ENCODE measurements at regions not wholly inside any gene's neighbourhood (a gene's known extent, or its start where the extent isn't known, plus 50 kb on each side); places are given as distances from the start of the nearest gene placed in this dataset.

DNA sequence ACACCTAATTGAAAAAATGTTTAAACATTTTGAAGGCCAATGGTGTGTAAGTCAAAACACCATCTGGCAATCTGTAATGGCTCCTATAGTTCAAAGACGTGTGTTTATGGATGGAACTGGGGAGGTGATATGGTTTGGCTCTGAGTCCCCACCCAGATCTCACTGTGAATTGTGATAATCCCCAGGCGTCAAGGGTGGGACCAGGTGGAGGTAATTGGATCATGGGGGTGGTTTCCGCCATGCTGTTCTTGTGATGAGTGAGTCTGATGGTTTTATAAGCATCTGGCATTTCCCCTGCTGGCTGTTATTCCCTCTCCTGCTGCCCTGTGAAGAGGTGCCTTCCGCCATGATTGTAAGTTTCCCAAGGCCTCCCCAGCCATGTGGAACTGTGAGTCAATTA, 52.2 kb downstream of the ADRA2C start:
- POLR2A ChIA-PET: no interaction called here
- CTCF ChIA-PET: no interaction called here

DNA sequence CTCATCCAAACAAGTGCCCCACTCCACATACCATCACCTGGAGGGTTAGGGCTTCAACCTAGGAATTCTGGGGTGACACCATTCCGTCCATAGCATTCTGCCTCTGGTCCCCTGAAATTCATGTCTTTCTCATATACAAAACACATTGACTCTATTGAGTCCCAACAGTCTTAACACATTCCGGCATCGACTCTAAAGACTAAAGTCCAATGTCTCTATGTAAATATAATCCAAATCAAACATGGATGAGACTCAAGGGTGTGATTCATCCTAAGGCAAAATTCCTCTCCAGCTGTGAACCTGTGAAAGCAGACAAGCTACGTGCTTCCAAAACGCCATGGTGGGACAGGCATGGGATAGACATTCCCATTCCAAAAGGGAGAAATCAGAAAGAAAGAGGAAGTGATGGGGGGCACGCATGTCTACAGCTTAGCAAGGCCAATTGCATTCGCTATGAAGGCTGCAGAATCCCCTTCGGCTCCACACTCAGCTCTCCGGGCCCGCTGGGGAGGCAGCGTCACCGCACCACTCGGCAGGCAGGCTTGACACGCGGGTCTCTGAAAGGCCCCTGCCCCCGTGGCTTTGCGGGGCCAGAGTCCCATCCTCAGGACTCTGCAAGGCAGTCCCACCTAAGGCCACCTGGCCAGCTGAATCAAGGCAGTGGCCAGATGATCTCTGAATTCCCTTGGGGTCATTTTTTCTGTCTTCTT, 53.2 kb downstream of the ADRA2C start:
- CTCF ChIA-PET: no interaction called here
- POLR2A ChIA-PET: no interaction called here

- ChIA-PET CTCF (no interaction called here), POLR2A (no interaction called here)
Measured at GRCh38 chr4:3820016-3820805, 54.0 kb downstream of the ADRA2C start.

- CTCF ChIA-PET: no interaction called here
- POLR2A ChIA-PET: no interaction called here
Measured at GRCh38 chr4:3820806-3821579, 54.8 kb downstream of the ADRA2C start.

GRCh38 chr4:3821580-3822229, 55.5 kb downstream of the ADRA2C start:
- ChIA-PET POLR2A (no interaction called here), CTCF (no interaction called here)

DNA sequence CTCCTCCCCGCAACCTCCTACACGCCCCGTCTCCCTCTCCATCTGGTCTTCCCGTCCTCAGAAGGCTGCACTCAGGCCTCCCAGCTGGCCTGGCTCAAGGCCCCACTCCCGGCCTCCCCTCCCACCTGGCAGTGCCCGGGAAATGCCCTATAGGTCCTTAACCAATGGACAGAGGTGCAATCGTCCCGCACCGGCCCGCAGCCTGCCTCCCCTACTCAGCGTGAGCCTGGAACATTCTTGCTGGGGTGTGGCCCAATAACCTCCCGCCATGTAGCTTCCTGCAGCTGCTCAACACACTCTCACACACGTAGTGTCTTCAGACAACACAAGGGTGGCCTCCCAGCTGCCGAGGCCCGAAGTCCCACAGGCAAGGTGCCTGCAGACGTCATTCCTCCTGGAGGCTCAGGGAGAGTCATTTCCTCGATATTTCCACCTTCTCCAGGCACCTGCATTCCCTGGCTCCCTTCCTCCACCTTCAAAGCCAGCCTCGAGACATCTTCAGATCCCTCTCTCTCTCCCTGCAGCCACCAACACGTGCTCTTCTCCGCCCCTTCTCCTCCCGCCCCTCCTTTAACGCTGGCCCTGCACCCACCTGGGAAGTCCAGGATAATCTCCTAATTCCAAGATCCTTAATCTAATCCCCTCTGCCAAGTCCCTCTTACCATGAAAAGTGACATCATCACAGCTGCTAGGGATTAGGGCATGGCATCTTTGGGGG, 56.2 kb downstream of the ADRA2C start:
- POLR2A ChIA-PET: no interaction called here
- CTCF ChIA-PET: no interaction called here

DNA sequence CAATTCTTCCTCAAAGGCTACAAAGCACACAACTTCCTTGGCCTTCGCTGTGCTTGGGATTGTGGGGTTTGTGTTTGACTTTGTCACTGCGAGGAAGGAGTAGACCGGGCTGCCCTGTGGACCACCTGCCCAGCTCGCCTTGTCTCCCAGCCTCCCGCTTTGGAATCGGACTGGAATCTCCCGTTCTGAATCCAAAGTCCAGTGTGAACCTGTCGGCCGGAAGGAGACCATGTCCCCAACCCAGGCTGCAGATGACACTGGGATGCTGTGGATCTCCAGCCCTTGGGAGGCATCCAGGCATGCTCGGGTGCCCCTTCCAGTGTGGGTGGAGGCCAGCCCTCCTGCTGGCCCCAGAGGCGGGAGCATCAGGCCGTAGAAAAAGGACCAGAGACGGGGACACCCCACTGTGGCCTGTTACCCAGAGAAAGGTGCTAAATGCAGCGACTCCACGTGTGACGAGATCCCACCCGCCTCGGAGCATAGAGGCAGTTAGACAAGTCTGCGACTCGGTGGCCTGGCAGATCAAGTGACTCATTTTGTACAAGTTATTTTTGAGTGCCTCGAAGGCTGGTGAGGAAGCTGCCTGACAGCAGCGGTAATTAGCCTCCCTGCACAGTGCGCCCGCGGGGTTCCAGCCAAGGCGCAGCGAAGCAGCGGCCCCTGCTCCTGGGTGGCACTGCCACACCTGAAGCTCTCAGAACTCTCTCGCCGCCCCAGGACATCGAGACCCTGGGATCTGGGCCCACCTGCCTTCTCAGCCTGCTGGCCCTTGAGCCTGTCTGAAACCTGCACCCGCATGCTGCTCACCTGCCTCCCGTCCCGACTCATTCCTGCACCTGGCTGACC, 57.5 kb downstream of the ADRA2C start:
- CTCF ChIA-PET: no interaction called here
- POLR2A ChIA-PET: no interaction called here

GRCh38 chr4:3824521-3825270, 58.5 kb downstream of the ADRA2C start:
- CTCF ChIA-PET: no interaction called here
- POLR2A ChIA-PET: no interaction called here

DNA sequence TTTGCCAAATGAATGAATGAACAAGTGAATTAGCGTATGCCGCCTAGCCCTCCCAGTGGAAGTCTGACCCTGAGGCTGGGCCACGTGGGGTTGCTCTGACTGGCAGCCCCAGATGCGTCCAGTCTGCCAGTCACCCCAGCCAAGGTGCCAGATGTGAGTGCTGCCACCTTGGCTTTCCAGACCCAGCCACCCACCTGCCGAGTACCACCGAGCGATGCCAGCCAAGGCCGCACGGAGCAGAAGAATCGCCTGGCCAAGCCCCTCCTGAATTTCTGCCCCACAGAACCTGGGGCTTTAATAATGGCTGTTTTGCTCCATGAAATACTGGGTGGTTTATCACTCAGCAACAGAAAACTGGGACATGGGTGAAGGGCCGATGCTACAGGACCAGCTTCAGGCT, 59.3 kb downstream of the ADRA2C start:
- ChIA-PET CTCF (no interaction called here), POLR2A (no interaction called here)

- ChIA-PET POLR2A (no interaction called here), CTCF (no interaction called here)
Measured at GRCh38 chr4:3826247-3827172, 60.3 kb downstream of the ADRA2C start.

DNA sequence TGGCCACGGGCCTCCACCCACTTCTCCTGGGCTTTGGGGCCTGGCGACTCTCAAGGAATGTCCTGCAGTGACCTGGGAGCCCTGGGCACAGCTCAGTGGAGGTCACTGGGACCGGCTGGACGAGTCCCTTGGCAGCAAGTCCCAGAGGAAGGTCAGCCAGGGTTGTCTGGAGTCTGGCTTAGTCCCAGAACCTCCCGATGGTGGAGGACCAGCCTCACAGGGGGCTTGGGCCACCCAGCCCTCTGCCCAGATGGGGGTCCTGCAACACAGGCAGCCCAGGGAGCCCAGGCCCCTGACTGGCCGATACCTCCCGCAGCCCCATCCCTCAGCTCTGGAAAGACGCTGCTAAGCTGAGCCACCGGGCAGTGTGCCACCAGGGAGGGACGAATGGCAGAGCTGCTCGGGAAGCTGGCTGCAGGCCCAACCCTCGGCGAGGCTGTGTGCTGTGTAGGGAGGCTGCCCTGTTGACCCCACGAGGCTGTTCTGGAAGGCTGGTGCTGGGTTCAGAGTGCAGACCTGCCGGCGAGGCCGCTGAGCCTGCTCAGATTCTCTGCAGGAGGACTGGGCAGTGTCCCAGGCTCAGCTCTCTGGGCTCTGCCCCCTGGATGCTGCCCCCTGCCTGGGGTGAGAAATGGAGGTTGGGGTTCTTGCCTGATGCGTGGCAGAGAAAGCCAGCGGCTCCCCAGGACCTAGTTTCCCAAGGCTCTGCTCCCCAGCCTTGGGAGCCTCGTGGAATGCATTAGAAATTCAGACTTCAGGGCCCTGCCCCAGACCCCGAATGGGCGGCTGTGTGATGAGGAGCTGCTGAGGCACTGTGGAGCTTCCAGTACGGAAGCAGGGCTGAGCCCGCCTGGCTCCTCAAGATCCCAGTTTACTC, 61.7 kb downstream of the ADRA2C start:
- ChIA-PET POLR2A (no interaction called here), CTCF (no interaction called here)

DNA sequence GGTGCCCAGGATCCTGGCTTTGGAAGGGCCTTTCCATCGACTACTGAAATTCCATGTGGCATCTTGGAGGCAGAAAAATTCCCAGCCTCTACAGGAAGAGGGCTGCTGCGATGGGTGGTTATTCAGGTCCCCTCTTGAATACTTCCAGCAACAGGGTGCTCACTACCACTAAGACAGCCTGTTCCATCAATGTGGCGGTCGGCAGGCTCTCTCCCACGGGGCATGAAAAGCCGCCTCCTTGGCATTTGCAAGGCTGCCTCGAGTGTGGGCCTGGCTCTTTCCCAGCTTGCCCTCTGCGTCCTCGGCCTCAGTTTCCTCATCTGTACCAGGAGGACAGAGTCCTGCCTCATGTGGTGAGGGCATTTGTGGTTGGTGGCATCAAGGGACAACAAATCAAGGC, 62.4 kb downstream of the ADRA2C start:
- ChIA-PET CTCF (no interaction called here), POLR2A (no interaction called here)

DNA sequence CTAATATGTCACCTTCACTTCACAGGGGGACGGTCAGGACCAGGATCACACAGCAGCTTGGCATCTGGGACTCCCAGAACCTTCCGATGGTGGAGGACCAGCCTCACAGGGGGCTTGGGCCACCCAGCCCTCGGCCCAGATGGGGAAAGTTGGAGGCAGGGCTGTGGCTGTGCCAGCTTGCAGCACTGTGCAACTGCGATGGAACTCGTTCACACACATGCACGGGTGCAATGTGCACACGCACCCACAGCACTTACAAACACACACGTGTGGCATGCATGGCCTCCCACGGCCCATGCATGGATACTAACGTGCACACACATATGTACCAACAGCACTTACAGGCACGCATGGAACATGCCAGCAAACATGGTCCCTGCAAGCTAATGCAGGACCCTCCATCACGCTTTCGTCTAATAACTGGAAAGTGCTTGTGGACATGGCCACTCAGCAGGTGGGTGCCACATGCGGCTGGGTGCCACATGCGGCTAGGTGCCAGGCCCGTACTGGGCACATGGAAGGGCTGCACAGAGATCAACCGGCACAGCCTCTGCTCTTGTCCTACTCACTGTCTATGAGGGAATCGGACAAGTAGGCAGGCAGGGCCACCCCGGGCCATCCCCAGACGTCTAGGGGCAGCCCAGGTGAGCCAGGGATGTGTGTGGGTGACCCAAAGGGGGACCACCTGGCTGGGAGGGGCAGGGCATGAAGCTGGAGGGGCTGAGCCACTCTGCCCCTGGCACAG, 63.2 kb downstream of the ADRA2C start:
- CTCF ChIA-PET: no interaction called here
- POLR2A ChIA-PET: no interaction called here

DNA sequence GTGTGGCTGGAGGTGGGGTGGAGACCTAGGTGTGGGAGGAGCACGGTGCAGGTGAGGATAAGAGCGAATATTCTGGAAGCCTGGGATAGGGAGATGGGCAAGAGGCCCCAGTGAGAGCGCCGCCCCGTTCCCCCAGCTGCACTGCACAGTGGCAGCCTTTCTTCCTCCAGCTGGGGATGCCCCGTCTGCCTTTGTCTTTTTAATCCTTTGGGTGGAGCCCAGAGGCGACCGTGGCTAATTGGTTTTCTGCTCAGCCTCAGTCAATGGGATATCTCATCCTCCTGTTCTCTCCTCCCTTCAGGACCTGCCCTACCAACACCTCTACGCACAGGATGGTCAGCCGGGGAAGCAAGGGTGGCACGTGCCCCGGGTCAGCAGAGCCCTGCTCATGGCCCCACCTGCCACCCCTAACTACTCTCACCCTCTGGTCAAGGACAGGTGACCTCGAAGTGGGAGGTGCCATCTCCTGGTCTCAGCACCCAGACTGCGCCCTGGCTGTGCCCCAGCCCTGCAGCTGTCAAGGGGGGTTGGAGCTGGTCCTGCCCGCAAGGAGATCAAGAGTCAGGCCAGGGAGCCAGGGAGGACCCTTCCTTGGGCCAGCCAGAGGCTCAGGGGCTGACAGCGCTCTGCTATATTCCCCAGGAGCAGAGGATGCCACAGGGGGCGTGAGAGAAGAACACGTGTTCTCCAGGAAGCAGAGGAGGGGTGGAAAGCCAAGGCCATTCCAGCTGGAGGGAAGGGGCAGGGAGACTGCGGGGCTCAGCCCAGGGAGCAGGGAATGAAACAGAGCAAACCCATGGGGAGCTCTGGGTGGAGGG, 64.0 kb downstream of the ADRA2C start:
- ChIA-PET POLR2A (no interaction called here), CTCF (no interaction called here)

Measured in activated CD8-positive, alpha-beta memory T cell treated with anti-CD3 and anti-CD28 coated beads for 36 hours (primary cell).